CD4-positive, alpha-beta T cell treated with Interleukin-17A for 4 hours (primary cell): ENCODE measurements at regions not wholly inside any gene's neighbourhood (a gene's known extent, or its start where the extent isn't known, plus 50 kb on each side); places are given as distances from the start of the nearest gene placed in this dataset.
"Not testable (repeated sequence)": the region's sequence is repeated elsewhere in the genome, so short reads cannot be mapped to it uniquely, and the experiment has no call there.

Experiments
- DNase-seq: peaks from one replicate; pipeline ENCODE4 v3.0.0-alpha.2; 2020; ENCODE audit warnings: mixed read lengths

GRCh38 chr3:162936706-162937105 is 1440.1 kb downstream of the OTOL1 start:
- no peak for DNase-seq

- DNase-seq: no peak
Observed at GRCh38 chr3:162938083-162938482, 1441.5 kb downstream of the OTOL1 start.

- no peak for DNase-seq
Observed at GRCh38 chr3:162945626-162946025, 1449.0 kb downstream of the OTOL1 start.

- DNase-seq: no peak
Observed at GRCh38 chr3:162956711-162957110, 1460.1 kb downstream of the OTOL1 start.

GRCh38 chr3:162960269-162960668 is 1463.7 kb downstream of the OTOL1 start:
- no peak for DNase-seq

- DNase-seq: no peak
Observed at GRCh38 chr3:162970292-162970691, 1473.7 kb downstream of the OTOL1 start.

- no peak for DNase-seq
Observed at GRCh38 chr3:162971715-162972114, 1475.1 kb downstream of the OTOL1 start.

- DNase-seq: no peak
Observed at GRCh38 chr3:162973428-162973917, 1476.9 kb downstream of the OTOL1 start.

- no peak for DNase-seq
Observed at GRCh38 chr3:162978136-162978535, 1481.5 kb downstream of the OTOL1 start.

GRCh38 chr3:162984746-162985145 is 1488.1 kb downstream of the OTOL1 start:
- DNase-seq: no peak

- not testable (repeated sequence) for DNase-seq
Observed at GRCh38 chr3:162987085-162987794, 1490.6 kb downstream of the OTOL1 start.

- DNase-seq: no peak
Observed at GRCh38 chr3:162992741-162993140, 1496.1 kb downstream of the OTOL1 start.

- DNase-seq: no peak
Observed at GRCh38 chr3:162994165-162994564, 1497.6 kb downstream of the OTOL1 start.

GRCh38 chr3:162996368-162996767 is 1499.8 kb downstream of the OTOL1 start:
- DNase-seq: no peak

GRCh38 chr3:162998205-162998604 is 1501.6 kb downstream of the OTOL1 start:
- DNase-seq: no peak

- no peak for DNase-seq
Observed at GRCh38 chr3:163011596-163011995, 1515.0 kb downstream of the OTOL1 start.

- DNase-seq: no peak
Observed at GRCh38 chr3:163016251-163016650, 1519.6 kb downstream of the OTOL1 start.

GRCh38 chr3:163018067-163018466 is 1521.5 kb downstream of the OTOL1 start:
- no peak for DNase-seq

- no peak for DNase-seq
Observed at GRCh38 chr3:163018664-163019063, 1522.1 kb downstream of the OTOL1 start.

GRCh38 chr3:163019260-163019659 is 1522.7 kb downstream of the OTOL1 start:
- DNase-seq: no peak

- DNase-seq: no peak
Observed at GRCh38 chr3:163033652-163034051, 1537.0 kb downstream of the OTOL1 start.

GRCh38 chr3:163039636-163040035 is 1543.0 kb downstream of the OTOL1 start:
- no peak for DNase-seq

GRCh38 chr3:163043074-163043473 is 1546.5 kb downstream of the OTOL1 start:
- no peak for DNase-seq

GRCh38 chr3:163045945-163046344 is 1549.3 kb downstream of the OTOL1 start:
- no peak for DNase-seq

- no peak for DNase-seq
Observed at GRCh38 chr3:163048881-163049280, 1552.3 kb downstream of the OTOL1 start.
